Liver (tissue), 7 donors: ENCODE measurements at regions not wholly inside any gene's neighbourhood (a gene's known extent, or its start where the extent isn't known, plus 50 kb on each side); places are given as distances from the start of the nearest gene placed in this dataset.
"Not testable (repeated sequence)": the region's sequence is repeated elsewhere in the genome, so short reads cannot be mapped to it uniquely, and the experiment has no call there.

ENCODE experiments used
- DNase-seq: peaks from one replicate; pipeline ENCODE4 v3.0.0-alpha.2; 2017; ENCODE audit warnings: low spot score
- H3K27ac ChIP-seq, 2 donors: one replicate each; pipeline ENCODE4 v1.7.0; 2013; ENCODE audit warnings: inconsistent platforms in 2 of 2, low read length in 2 of 2, control low read depth in 1 of 2, low read depth in 1 of 2, mild to moderate bottlenecking in 1 of 2
- H3K27me3 ChIP-seq, 4 donors: one replicate each; pipeline versions ENCODE4 v1.6.1 to v1.7.0; 2013; ENCODE audit warnings: low read length in 3 of 4, inconsistent platforms in 1 of 4, mild to moderate bottlenecking in 1 of 4, moderate library complexity in 1 of 4; ENCODE audit not compliant: control insufficient read depth in 4 of 4, insufficient read depth in 4 of 4
- H3K36me3 ChIP-seq, 4 donors: one replicate each; pipeline versions ENCODE4 v1.6.1 to v1.7.0; 2013; ENCODE audit warnings: low read length in 3 of 4, mild to moderate bottlenecking in 3 of 4, low read depth in 1 of 4, moderate library complexity in 1 of 4; ENCODE audit not compliant: control insufficient read depth in 4 of 4, insufficient read depth in 3 of 4
- H3K4me1 ChIP-seq, 4 donors: one replicate each; pipeline versions ENCODE4 v1.6.1 to v1.7.0; 2013; ENCODE audit warnings: low read length in 3 of 4, mild to moderate bottlenecking in 3 of 4, moderate library complexity in 1 of 4; ENCODE audit not compliant: control insufficient read depth in 4 of 4, insufficient read depth in 4 of 4
- H3K4me3 ChIP-seq, 3 donors: one replicate each; pipeline versions ENCODE4 v1.6.1 to v1.7.0; 2013; ENCODE audit warnings: low read length in 3 of 3, control low read depth in 1 of 3, low read depth in 1 of 3, mild to moderate bottlenecking in 1 of 3
- H3K9ac ChIP-seq, 2 donors: one replicate each; pipeline ENCODE4 v1.7.0; 2013; ENCODE audit warnings: low read length in 2 of 2, mild to moderate bottlenecking in 2 of 2, moderate library complexity in 2 of 2, control low read depth in 1 of 2, low read depth in 1 of 2
- H3K9me3 ChIP-seq, 4 donors: one replicate each; pipeline versions ENCODE4 v1.6.1 to v1.7.0; 2013; ENCODE audit warnings: low read length in 3 of 4; ENCODE audit not compliant: control insufficient read depth in 4 of 4
- ATF3 ChIP-seq: IDR thresholded peaks from 2 replicates; pipeline ENCODE4 v1.6.1; 2016; ENCODE audit warnings: antibody characterized with exemption
- FOXA2 ChIP-seq: IDR thresholded peaks from 2 replicates; pipeline ENCODE4 v1.6.1; 2016; ENCODE audit warnings: antibody characterized with exemption
- GABPA ChIP-seq, 2 donors: IDR thresholded peaks in 1 of 2; conservative IDR thresholded peaks in 1 of 2; 2 replicates each; pipeline ENCODE4 v1.6.1; 2016; ENCODE audit warnings: antibody characterized with exemption in 2 of 2, mild to moderate bottlenecking in 1 of 2, moderate library complexity in 1 of 2
- HNF4G ChIP-seq: IDR thresholded peaks from 2 replicates; pipeline ENCODE4 v1.6.1; 2016; ENCODE audit warnings: antibody characterized with exemption
- MAX ChIP-seq: IDR thresholded peaks from 2 replicates; pipeline ENCODE4 v1.6.1; 2016; ENCODE audit warnings: antibody characterized with exemption
- NR2F2 ChIP-seq: IDR thresholded peaks from 2 replicates; pipeline ENCODE4 v1.6.1; 2016; ENCODE audit warnings: antibody characterized with exemption
- RAD21 ChIP-seq, 2 donors: IDR thresholded peaks; 2 replicates each; pipeline ENCODE4 v1.6.1; 2016; ENCODE audit warnings: antibody characterized with exemption in 2 of 2, mild to moderate bottlenecking in 2 of 2
- RXRA ChIP-seq, 2 donors: IDR thresholded peaks; 2 replicates each; pipeline ENCODE4 v1.6.1; 2017 to 2018; ENCODE audit warnings: antibody characterized with exemption in 2 of 2, mild to moderate bottlenecking in 1 of 2
- SP1 ChIP-seq: IDR thresholded peaks from 2 replicates; pipeline ENCODE4 v1.6.1; 2018; ENCODE audit warnings: antibody characterized with exemption, mild to moderate bottlenecking
- ZBTB33 ChIP-seq: IDR thresholded peaks from 2 replicates; pipeline ENCODE4 v1.6.1; 2016; ENCODE audit warnings: antibody characterized with exemption
- WGBS: extraction: QIAGEN DNeasy Blood & Tissue Kit; methylation state at CpG from one replicate; pipeline ENCODE4 v1.1.7; 2013; 5-methylcytosine and 5-hydroxymethylcytosine counted together
- donor health status: healthy.
- donor health status: healthy.
- donor health status: healthy.
- donor health status: healthy.

- Histone ChIP-seq H3K4me1 (no peaks in the 10 kb centered on the region), H3K27me3 (no peaks in the 10 kb centered on the region), H3K9me3 (no peaks in the 10 kb centered on the region), H3K27ac (no peak overlapping the region), H3K36me3 (no peaks in the 10 kb centered on the region), H3K4me3 (no peak overlapping the region), H3K9ac (no peak overlapping the region)
- WGBS, result 62% methylated on average over 2 of the region's 2 CpGs
- DNase-seq, result no peak
- no peak for TF ChIP-seq RAD21 (IDR thresholded peaks at IDR 0.05)
- TF ChIP-seq MAX, result no peak
- TF ChIP-seq RXRA (IDR thresholded peaks at IDR 0.05), result no peak
- no peak for TF ChIP-seq HNF4G
- TF ChIP-seq ZBTB33, result no peak
- no peak for TF ChIP-seq SP1
Observed at GRCh38 chr16:77112746-77113145, 78.2 kb upstream of the MON1B start.

- WGBS, result 52% methylated on average over 3 of the region's 3 CpGs
Observed at GRCh38 chr16:77113835-77114234, 77.2 kb upstream of the MON1B start.

GRCh38 chr16:77114361-77114760, 76.6 kb upstream of the MON1B start:
- not testable (repeated sequence) for H3K36me3 ChIP-seq, H3K4me3 ChIP-seq, H3K9ac ChIP-seq, H3K27me3 ChIP-seq, H3K9me3 ChIP-seq, H3K4me1 ChIP-seq, H3K27ac ChIP-seq, DNase-seq
- WGBS, result 95% methylated on average over 4 of the region's 4 CpGs

More at GRCh38 chr16:77113835-77114234, 77.2 kb upstream of the MON1B start:
- Histone ChIP-seq H3K9me3 (no peaks in the 10 kb centered on the region), H3K9ac (no peak overlapping the region), H3K4me3 (no peak overlapping the region), H3K27me3 (no peaks in the 10 kb centered on the region), H3K4me1 (no peaks in the 10 kb centered on the region), H3K36me3 (no peaks in the 10 kb centered on the region), H3K27ac (no peak overlapping the region)
- no peak for DNase-seq
- TF ChIP-seq ATF3, result no peak
- TF ChIP-seq MAX, result no peak
- TF ChIP-seq SP1, result no peak
- TF ChIP-seq ZBTB33, result no peak
- no peak for TF ChIP-seq GABPA (IDR thresholded peaks at IDR 0.05 in 1 of 2, conservative IDR thresholded peaks at IDR 0.05 in 1 of 2)
- TF ChIP-seq FOXA2, result no peak
- TF ChIP-seq HNF4G, result no peak
- peak in 1 of 2 donors; percentile 10 for TF ChIP-seq RAD21 (IDR thresholded peaks at IDR 0.05)
- TF ChIP-seq NR2F2, result no peak
